ENCODE measurements at regions not wholly inside any gene's neighbourhood (a gene's known extent, or its start where the extent isn't known, plus 50 kb on each side); places are given as distances from the start of the nearest gene placed in this dataset.

GRCh38 chr20:19098806-19099578, 113.5 kb upstream of the SLC24A3 start:
- no peak for TF ChIP-seq CTCF (conservative IDR thresholded peaks at IDR 0.05)
- TF ChIP-seq ZFX (IDR thresholded peaks at IDR 0.05): no peak

Measured in C4-2B (cell line).